ENCODE measurements at regions not wholly inside any gene's neighbourhood (a gene's known extent, or its start where the extent isn't known, plus 50 kb on each side); places are given as distances from the start of the nearest gene placed in this dataset.
"Not testable (repeated sequence)": the region's sequence is repeated elsewhere in the genome, so short reads cannot be mapped to it uniquely, and the experiment has no call there.

GRCh38 chr5:13581914-13582313, 362.6 kb downstream of the DNAH5 start:
- no peak overlapping the region for H3K27ac ChIP-seq
- TF ChIP-seq CTCF (conservative IDR thresholded peaks at IDR 0.05) (no peak), ZFX (IDR thresholded peaks at IDR 0.05) (no peak)

GRCh38 chr5:13581132-13581531, 363.4 kb downstream of the DNAH5 start:
- TF ChIP-seq CTCF (conservative IDR thresholded peaks at IDR 0.05) (no peak), ZFX (IDR thresholded peaks at IDR 0.05) (no peak)
- no peak overlapping the region for H3K27ac ChIP-seq

GRCh38 chr5:13580058-13580457, 364.4 kb downstream of the DNAH5 start:
- TF ChIP-seq ZFX (IDR thresholded peaks at IDR 0.05) (no peak), CTCF (conservative IDR thresholded peaks at IDR 0.05) (no peak)
- no peak overlapping the region for H3K27ac ChIP-seq

- H3K27ac ChIP-seq = not testable (repeated sequence)
Observed at GRCh38 chr5:13579091-13579490, 365.4 kb downstream of the DNAH5 start.

- H3K27ac ChIP-seq = not testable (repeated sequence)
Observed at GRCh38 chr5:13578311-13579039, 366.0 kb downstream of the DNAH5 start.

- no peak overlapping the region for H3K27ac ChIP-seq
- TF ChIP-seq CTCF (conservative IDR thresholded peaks at IDR 0.05) = no peak
- no peak for TF ChIP-seq ZFX (IDR thresholded peaks at IDR 0.05)
Observed at GRCh38 chr5:13574574-13574973, 369.9 kb downstream of the DNAH5 start.

- TF ChIP-seq CTCF (conservative IDR thresholded peaks at IDR 0.05) = no peak
- TF ChIP-seq ZFX (IDR thresholded peaks at IDR 0.05) = no peak
- H3K27ac ChIP-seq = no peak overlapping the region
Observed at GRCh38 chr5:13572163-13572562, 372.3 kb downstream of the DNAH5 start.

GRCh38 chr5:13569090-13569715, 375.3 kb downstream of the DNAH5 start:
- no peak overlapping the region for H3K27ac ChIP-seq
- TF ChIP-seq CTCF (conservative IDR thresholded peaks at IDR 0.05) (no peak), ZFX (IDR thresholded peaks at IDR 0.05) (no peak)
